ENCODE measurements at regions not wholly inside any gene's neighbourhood (a gene's known extent, or its start where the extent isn't known, plus 50 kb on each side); places are given as distances from the start of the nearest gene placed in this dataset.

- TF ChIP-seq FOSL1 (tag; conservative IDR thresholded peaks at IDR 0.05): 0 out of 2 replicates have a peak, but pooled peaks have one; percentile 11
- peak; percentile 60 for TF ChIP-seq CEBPB (tag; IDR thresholded peaks at IDR 0.05)
- no peak for TF ChIP-seq U2AF2 (optimal IDR thresholded peaks at IDR 0.05; ENCODE audit: low read depth, low read length)
- no peak for TF ChIP-seq MLLT1 (IDR thresholded peaks at IDR 0.05)
- TF ChIP-seq GTF2A2 (tag; IDR thresholded peaks at IDR 0.05): no peak
- no peak for TF ChIP-seq TCF3 (CRISPR knock-in tag; IDR thresholded peaks at IDR 0.05)
- TF ChIP-seq SMARCA5 (IDR thresholded peaks at IDR 0.05): no peak
- TF ChIP-seq, protein P1, sequence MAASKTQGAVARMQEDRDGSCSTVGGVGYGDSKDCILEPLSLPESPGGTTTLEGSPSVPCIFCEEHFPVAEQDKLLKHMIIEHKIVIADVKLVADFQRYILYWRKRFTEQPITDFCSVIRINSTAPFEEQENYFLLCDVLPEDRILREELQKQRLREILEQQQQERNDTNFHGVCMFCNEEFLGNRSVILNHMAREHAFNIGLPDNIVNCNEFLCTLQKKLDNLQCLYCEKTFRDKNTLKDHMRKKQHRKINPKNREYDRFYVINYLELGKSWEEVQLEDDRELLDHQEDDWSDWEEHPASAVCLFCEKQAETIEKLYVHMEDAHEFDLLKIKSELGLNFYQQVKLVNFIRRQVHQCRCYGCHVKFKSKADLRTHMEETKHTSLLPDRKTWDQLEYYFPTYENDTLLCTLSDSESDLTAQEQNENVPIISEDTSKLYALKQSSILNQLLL (CRISPR knock-in tag; IDR thresholded peaks at IDR 0.05; ENCODE audit: borderline replicate concordance): no peak
- TF ChIP-seq FOXK1 (CRISPR knock-in tag; IDR thresholded peaks at IDR 0.05; ENCODE audit: borderline replicate concordance): no peak
- TF ChIP-seq CEBPG (CRISPR knock-in tag; IDR thresholded peaks at IDR 0.05): no peak
- TF ChIP-seq CEBPG (tag; conservative IDR thresholded peaks at IDR 0.05 in 1 of 2, IDR thresholded peaks at IDR 0.05 in 1 of 2): peak; percentile 5 to 64; a peak in 2 of 4 replicates
- no peak for TF ChIP-seq HMGXB4 (CRISPR knock-in tag; IDR thresholded peaks at IDR 0.05)
- TF ChIP-seq ARID1B (IDR thresholded peaks at IDR 0.05): no peak
- TF ChIP-seq RBM17 (IDR thresholded peaks at IDR 0.05; ENCODE audit: borderline replicate concordance, low read depth, low read length): no peak
- TF ChIP-seq NFIX (CRISPR knock-in tag; IDR thresholded peaks at IDR 0.05; ENCODE audit: low read depth): no peak
- no peak for TF ChIP-seq RREB1 (CRISPR knock-in tag; IDR thresholded peaks at IDR 0.05)
- no peak for TF ChIP-seq SIN3B (IDR thresholded peaks at IDR 0.05; ENCODE audit: low read depth)
- TF ChIP-seq ZNF589 (CRISPR knock-in tag; IDR thresholded peaks at IDR 0.05; ENCODE audit: low read depth): no peak
- TF ChIP-seq DMBX1 (CRISPR knock-in tag; IDR thresholded peaks at IDR 0.05; ENCODE audit: borderline replicate concordance): no peak
- no peak for TF ChIP-seq ETV1 (tag; conservative IDR thresholded peaks at IDR 0.05; ENCODE audit: low read depth)
These were observed 94.5 kb upstream of the ATP1A1 start (continued) for GRCh38 chr1:116278541-116278866.

Data from K562 (cell line).